ENCODE measurements at regions not wholly inside any gene's neighbourhood (a gene's known extent, or its start where the extent isn't known, plus 50 kb on each side); places are given as distances from the start of the nearest gene placed in this dataset.

DNA sequence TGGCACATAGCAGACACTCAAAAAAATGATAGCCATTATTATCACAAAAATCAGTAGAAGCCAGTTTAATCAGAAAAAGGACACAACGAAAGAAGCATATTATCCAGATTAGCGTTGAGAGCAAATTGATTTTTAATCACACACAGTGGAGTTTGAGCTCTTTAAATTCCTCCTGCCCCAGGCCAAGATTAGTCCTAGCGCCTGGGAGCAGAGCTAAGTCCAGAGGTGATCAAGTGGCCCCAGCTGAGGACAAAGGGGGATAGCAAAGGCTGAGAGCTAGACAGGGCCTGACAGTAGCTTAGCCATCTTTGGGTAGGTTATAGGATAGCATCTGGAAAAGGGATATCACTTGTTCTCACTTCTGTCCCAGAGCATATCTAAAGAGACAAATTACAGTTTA is 133.6 kb downstream of the NXPE2 start:
- Histone ChIP-seq H3K9me3 (ENCODE audit: severe bottlenecking) (no peaks in the 10 kb centered on the region), H3K4me3 (ENCODE audit: low read depth, low read length) (no peak overlapping the region), H3K27me3 (ENCODE audit: insufficient read depth, low read depth, severe bottlenecking) (no peaks in the 10 kb centered on the region), H3K27ac (peak overlapping the region; percentile 65), H3K36me3 (no peaks in the 10 kb centered on the region)
- no peak for TF ChIP-seq CTCF (IDR thresholded peaks at IDR 0.05; ENCODE audit: low read depth, low read length)
- DNase-seq = peak; percentile 84

DNA sequence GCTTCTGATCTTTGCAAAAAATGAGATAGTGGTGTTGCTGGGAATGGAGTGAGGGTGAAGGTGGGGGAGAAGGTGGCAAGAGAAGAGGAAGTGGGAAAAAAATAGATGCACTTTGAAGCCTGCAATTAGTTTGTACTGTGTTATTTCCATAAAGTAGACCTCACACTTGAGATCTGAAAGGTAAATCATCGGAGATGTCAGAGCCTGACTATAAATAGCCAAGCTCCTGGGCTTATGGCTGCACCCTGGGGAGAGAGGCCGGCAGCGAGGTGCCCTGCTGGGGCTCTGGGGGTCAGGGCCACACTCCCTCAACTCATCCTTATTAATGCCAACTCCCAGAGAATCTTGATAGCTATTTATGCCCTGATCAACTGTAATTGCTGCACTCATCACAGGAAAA is 134.4 kb downstream of the NXPE2 start:
- Histone ChIP-seq H3K9me3 (ENCODE audit: severe bottlenecking) (no peaks in the 10 kb centered on the region), H3K27ac (peak overlapping the region; percentile 65), H3K4me3 (ENCODE audit: low read depth, low read length) (no peak overlapping the region), H3K27me3 (ENCODE audit: insufficient read depth, low read depth, severe bottlenecking) (no peaks in the 10 kb centered on the region), H3K36me3 (no peaks in the 10 kb centered on the region)
- TF ChIP-seq CTCF (IDR thresholded peaks at IDR 0.05; ENCODE audit: low read depth, low read length) = no peak
- DNase-seq = peak; percentile 21

GRCh38 chr11:114813189-114813718 is 134.9 kb downstream of the NXPE2 start:
- peak overlapping the region; percentile 65 for H3K27ac ChIP-seq

DNA sequence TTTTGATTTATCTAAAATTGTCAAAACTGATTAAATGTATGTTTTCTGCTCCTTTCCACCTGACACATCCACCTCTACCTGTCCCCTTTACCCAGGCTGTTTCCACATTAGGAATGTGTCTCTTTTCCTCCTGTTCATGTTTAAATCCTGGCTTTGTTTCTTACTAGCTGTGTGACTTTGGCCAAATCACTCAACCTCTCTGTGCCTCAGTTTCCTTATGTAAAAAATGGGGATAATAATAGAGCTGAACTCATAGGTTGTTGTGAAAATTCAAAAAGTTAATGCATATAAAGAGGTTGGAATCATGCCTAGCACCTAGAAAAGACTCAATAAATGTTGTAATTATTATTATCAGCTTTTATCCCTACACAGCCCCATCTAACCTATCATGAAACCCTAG is 136.8 kb downstream of the NXPE2 start:
- Histone ChIP-seq H3K36me3 (no peaks in the 10 kb centered on the region), H3K4me3 (ENCODE audit: low read depth, low read length) (no peak overlapping the region), H3K27ac (no peak overlapping the region), H3K27me3 (ENCODE audit: insufficient read depth, low read depth, severe bottlenecking) (no peaks in the 10 kb centered on the region), H3K9me3 (ENCODE audit: severe bottlenecking) (no peaks in the 10 kb centered on the region)
- TF ChIP-seq CTCF (IDR thresholded peaks at IDR 0.05; ENCODE audit: low read depth, low read length) = no peak
- DNase-seq = no peak

More at GRCh38 chr11:114813189-114813718, 134.9 kb downstream of the NXPE2 start:
- H3K9me3 ChIP-seq (ENCODE audit: severe bottlenecking) = no peaks in the 10 kb centered on the region
- peak; percentile 52 for DNase-seq
- 0 out of 2 replicates have a peak, but pooled peaks have one; percentile 1 for TF ChIP-seq CTCF (IDR thresholded peaks at IDR 0.05; ENCODE audit: low read depth, low read length)
- H3K36me3 ChIP-seq = no peaks in the 10 kb centered on the region
- no peaks in the 10 kb centered on the region for H3K27me3 ChIP-seq (ENCODE audit: insufficient read depth, low read depth, severe bottlenecking)
- H3K4me3 ChIP-seq (ENCODE audit: low read depth, low read length) = no peak overlapping the region

DNA sequence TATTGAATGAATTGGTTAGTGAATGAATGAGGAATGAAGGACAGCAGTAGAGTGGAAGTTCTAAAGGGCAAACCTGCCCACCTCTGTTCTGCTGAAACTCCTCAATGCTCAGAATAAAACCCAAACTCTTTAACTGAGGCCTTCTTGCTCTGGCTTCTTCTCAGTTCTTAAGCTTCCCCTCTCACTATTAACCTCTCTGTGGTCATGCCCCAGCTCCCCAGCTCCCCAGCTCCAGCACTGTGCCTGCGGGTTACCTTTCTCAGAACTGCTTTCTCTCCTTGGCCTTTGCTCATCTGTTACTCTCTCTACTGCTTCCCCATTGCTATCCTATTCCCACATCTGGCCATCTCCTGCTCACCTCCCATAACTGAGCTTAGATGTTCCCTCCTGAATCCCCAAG is 137.4 kb downstream of the NXPE2 start:
- H3K36me3 ChIP-seq = no peaks in the 10 kb centered on the region
- no peak overlapping the region for H3K4me3 ChIP-seq (ENCODE audit: low read depth, low read length)
- H3K27me3 ChIP-seq (ENCODE audit: insufficient read depth, low read depth, severe bottlenecking) = no peaks in the 10 kb centered on the region
- no peak overlapping the region for H3K27ac ChIP-seq
- TF ChIP-seq CTCF (IDR thresholded peaks at IDR 0.05; ENCODE audit: low read depth, low read length) = no peak
- no peaks in the 10 kb centered on the region for H3K9me3 ChIP-seq (ENCODE audit: severe bottlenecking)
- DNase-seq = no peak

DNA sequence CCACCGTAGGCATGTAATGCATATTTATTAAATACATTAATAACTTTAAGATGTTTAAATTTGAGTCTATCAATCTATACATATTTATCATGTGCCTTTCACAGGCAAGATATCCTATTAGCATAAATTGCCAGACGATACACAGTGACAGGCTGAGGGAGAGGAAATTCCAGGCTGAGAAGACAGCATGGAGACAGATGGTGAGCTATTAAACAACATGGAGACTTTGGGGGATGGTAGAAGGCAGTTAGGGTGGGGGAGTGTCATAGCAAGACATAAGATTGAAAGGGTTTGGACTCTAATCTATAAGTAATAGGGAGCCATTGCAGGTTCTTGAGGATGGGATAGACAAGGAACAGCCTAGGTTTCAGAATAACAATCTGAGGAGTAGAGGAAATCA is 138.5 kb downstream of the NXPE2 start:
- no peaks in the 10 kb centered on the region for H3K27me3 ChIP-seq (ENCODE audit: insufficient read depth, low read depth, severe bottlenecking)
- no peak for TF ChIP-seq CTCF (IDR thresholded peaks at IDR 0.05; ENCODE audit: low read depth, low read length)
- no peaks in the 10 kb centered on the region for H3K36me3 ChIP-seq
- peak; percentile 74 for DNase-seq
- no peak overlapping the region for H3K4me3 ChIP-seq (ENCODE audit: low read depth, low read length)
- H3K27ac ChIP-seq = peak overlapping the region; percentile 43
- no peaks in the 10 kb centered on the region for H3K9me3 ChIP-seq (ENCODE audit: severe bottlenecking)

Data from WERI-Rb-1 (cell line).